DOHH2 (cell line): ENCODE measurements at regions not wholly inside any gene's neighbourhood (a gene's known extent, or its start where the extent isn't known, plus 50 kb on each side); places are given as distances from the start of the nearest gene placed in this dataset.

Experiments
- H3F3A ChIP-seq: fragments of 200-600 bp; sonication (generic), shearing (Covaris generic); 2 replicates; pipeline ENCODE4 v1.6.0; 2016; ENCODE audit warnings: antibody characterized with exemption, mild to moderate bottlenecking; ENCODE audit not compliant: control insufficient read depth, insufficient read depth
- H3K27ac ChIP-seq: fragments of 200-600 bp; sonication (generic); 2 replicates; pipeline ENCODE4 v1.5.1; 2014; ENCODE audit warnings: low read depth, mild to moderate bottlenecking, low read length, moderate library complexity
- H3K27me3 ChIP-seq: fragments of 200-600 bp; sonication (generic); 2 replicates; pipeline ENCODE4 v1.6.1; 2014; ENCODE audit warnings: mild to moderate bottlenecking, low read length, mixed read lengths; ENCODE audit not compliant: control insufficient read depth
- H3K36me3 ChIP-seq: fragments of 200-600 bp; sonication (generic); 2 replicates; pipeline ENCODE4 v1.6.1; 2014; ENCODE audit warnings: mild to moderate bottlenecking, low read length, moderate library complexity, mixed read lengths; ENCODE audit not compliant: control insufficient read depth
- H3K4me1 ChIP-seq: fragments of 200-600 bp; sonication (generic); 2 replicates; pipeline ENCODE4 v1.6.1; 2014; ENCODE audit warnings: mild to moderate bottlenecking, low read length, mixed read lengths; ENCODE audit not compliant: control insufficient read depth
- H3K4me2 ChIP-seq: fragments of 200-600 bp; sonication (generic); 2 replicates; pipeline ENCODE4 v1.6.0; 2014; ENCODE audit warnings: mild to moderate bottlenecking, low read length, moderate library complexity
- H3K4me3 ChIP-seq: fragments of 200-600 bp; sonication (generic); 2 replicates; pipeline ENCODE4 v1.5.1; 2014; ENCODE audit warnings: mild to moderate bottlenecking, low read length, mixed read lengths
- H3K79me2 ChIP-seq: fragments of 200-600 bp; sonication (generic); 2 replicates; pipeline ENCODE4 v1.6.1; 2014; ENCODE audit warnings: mild to moderate bottlenecking, low read length, mixed read lengths; ENCODE audit not compliant: control insufficient read depth
- H3K9me2 ChIP-seq: fragments of 200-600 bp; sonication (generic); replicated peaks from 2 replicates; pipeline ENCODE4 v1.6.1; 2014; ENCODE audit warnings: mild to moderate bottlenecking, low read length, mixed read lengths; ENCODE audit not compliant: control insufficient read depth
- H3K9me3 ChIP-seq: fragments of 200-600 bp; sonication (generic); 2 replicates; pipeline ENCODE4 v1.6.1; 2014; ENCODE audit warnings: antibody characterized with exemption, low read length, mixed read lengths; ENCODE audit not compliant: control insufficient read depth, insufficient read depth
- H4K20me1 ChIP-seq: fragments of 200-600 bp; sonication (generic); 2 replicates; pipeline ENCODE4 v1.6.0; 2014; ENCODE audit warnings: low read depth, mild to moderate bottlenecking, antibody characterized with exemption, low read length, moderate library complexity; ENCODE audit not compliant: control insufficient read depth, insufficient read depth
- CTCF ChIP-seq: fragments of 200-600 bp; sonication (generic); IDR thresholded peaks from one replicate; pipeline ENCODE4 v1.5.1; 2014; ENCODE audit warnings: antibody characterized with exemption, mild to moderate bottlenecking, low read depth, low read length; ENCODE audit not compliant: poor library complexity, severe bottlenecking
- EZH2phosphoT487 ChIP-seq: fragments of 200-600 bp; sonication (generic); IDR thresholded peaks from 2 replicates; pipeline ENCODE4 v1.6.1; 2017; ENCODE audit warnings: borderline replicate concordance, mild to moderate bottlenecking, antibody characterized with exemption, low read length, moderate library complexity, mixed read lengths

- no peaks in the 10 kb centered on the region for H3K4me1 ChIP-seq
- TF ChIP-seq EZH2phosphoT487 (no peak), CTCF (no peak)
- H3K4me3 ChIP-seq, result no peak overlapping the region
- H4K20me1 ChIP-seq, result no peaks in the 10 kb centered on the region
- H3K27me3 ChIP-seq, result peaks cover 13% of the 10 kb centered on the region
- H3K9me2 ChIP-seq, result no peaks in the 10 kb centered on the region
- no peaks in the 10 kb centered on the region for H3K9me3 ChIP-seq
- no peaks in the 10 kb centered on the region for H3K79me2 ChIP-seq
- no peak overlapping the region for H3K4me2 ChIP-seq
- no peaks in the 10 kb centered on the region for H3K36me3 ChIP-seq
- H3F3A ChIP-seq, result no peaks in the 10 kb centered on the region
- H3K27ac ChIP-seq, result no peak overlapping the region
These were observed 62.7 kb downstream of the CRYGS start for GRCh38 chr3:186481526-186481925.

- Histone ChIP-seq H3F3A (no peaks in the 10 kb centered on the region), H3K4me1 (no peaks in the 10 kb centered on the region), H3K9me2 (no peaks in the 10 kb centered on the region), H3K27me3 (peaks cover 4% of the 10 kb centered on the region; the same call in 1 of the 2 replicates), H3K4me2 (no peak overlapping the region), H3K4me3 (no peak overlapping the region), H3K27ac (no peak overlapping the region), H4K20me1 (no peaks in the 10 kb centered on the region), H3K79me2 (no peaks in the 10 kb centered on the region), H3K9me3 (no peaks in the 10 kb centered on the region), H3K36me3 (no peaks in the 10 kb centered on the region)
- TF ChIP-seq CTCF (no peak), EZH2phosphoT487 (no peak)
These were observed 66.3 kb downstream of the CRYGS start for GRCh38 chr3:186477876-186478275.

- no peaks in the 10 kb centered on the region for H3K9me3 ChIP-seq
- no peak for TF ChIP-seq CTCF
- TF ChIP-seq EZH2phosphoT487, result no peak
- no peaks in the 10 kb centered on the region for H3F3A ChIP-seq
- H3K27me3 ChIP-seq, result peaks cover 4% of the 10 kb centered on the region; the same call in 1 of the 2 replicates
- no peak overlapping the region for H3K27ac ChIP-seq
- no peaks in the 10 kb centered on the region for H3K79me2 ChIP-seq
- H3K4me1 ChIP-seq, result no peaks in the 10 kb centered on the region
- no peaks in the 10 kb centered on the region for H4K20me1 ChIP-seq
- H3K4me2 ChIP-seq, result no peak overlapping the region
- no peak overlapping the region for H3K4me3 ChIP-seq
- no peaks in the 10 kb centered on the region for H3K9me2 ChIP-seq
- no peaks in the 10 kb centered on the region for H3K36me3 ChIP-seq
These were observed 67.1 kb downstream of the CRYGS start for GRCh38 chr3:186477033-186477432.

GRCh38 chr3:186476541-186476940, 67.6 kb downstream of the CRYGS start:
- no peaks in the 10 kb centered on the region for H3K79me2 ChIP-seq
- peaks cover 6% of the 10 kb centered on the region; the same call in 1 of the 2 replicates for H3K27me3 ChIP-seq
- no peak overlapping the region for H3K4me3 ChIP-seq
- no peaks in the 10 kb centered on the region for H3K9me2 ChIP-seq
- H3K36me3 ChIP-seq, result no peaks in the 10 kb centered on the region
- no peaks in the 10 kb centered on the region for H3K9me3 ChIP-seq
- H3K27ac ChIP-seq, result no peak overlapping the region
- no peak overlapping the region for H3K4me2 ChIP-seq
- no peaks in the 10 kb centered on the region for H4K20me1 ChIP-seq
- TF ChIP-seq EZH2phosphoT487, result no peak
- no peak for TF ChIP-seq CTCF
- no peaks in the 10 kb centered on the region for H3F3A ChIP-seq
- no peaks in the 10 kb centered on the region for H3K4me1 ChIP-seq
